HG02973 (cell line): ENCODE measurements at regions not wholly inside any gene's neighbourhood (a gene's known extent, or its start where the extent isn't known, plus 50 kb on each side); places are given as distances from the start of the nearest gene placed in this dataset.

Experiments
- ATAC-seq: cut with Tn5 transposase; IDR thresholded peaks from one replicate; pipeline ENCODE4 v1.9.1; 2021; ENCODE audit warnings: moderate library complexity; ENCODE audit not compliant: unreplicated experiment

DNA sequence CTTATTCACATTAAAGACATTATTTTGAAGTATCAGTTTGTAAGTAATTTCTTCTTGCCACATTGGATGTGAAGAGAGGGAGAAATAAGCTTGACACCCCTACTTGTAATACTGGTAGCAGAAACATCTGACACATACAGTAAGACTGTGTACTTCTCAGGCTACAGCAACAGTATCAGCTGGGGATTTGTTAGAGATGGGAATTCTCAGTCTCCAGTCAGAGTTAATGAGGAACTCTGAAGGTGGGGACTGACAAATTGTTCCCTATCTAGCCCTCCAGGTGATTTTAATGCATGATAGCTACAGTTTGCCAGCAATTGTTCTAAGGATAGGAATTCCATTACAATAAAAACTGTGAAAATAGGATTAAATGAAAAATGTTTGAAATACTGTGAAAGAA is 524.8 kb downstream of the PRR16 start:
- ATAC-seq = no peak

DNA sequence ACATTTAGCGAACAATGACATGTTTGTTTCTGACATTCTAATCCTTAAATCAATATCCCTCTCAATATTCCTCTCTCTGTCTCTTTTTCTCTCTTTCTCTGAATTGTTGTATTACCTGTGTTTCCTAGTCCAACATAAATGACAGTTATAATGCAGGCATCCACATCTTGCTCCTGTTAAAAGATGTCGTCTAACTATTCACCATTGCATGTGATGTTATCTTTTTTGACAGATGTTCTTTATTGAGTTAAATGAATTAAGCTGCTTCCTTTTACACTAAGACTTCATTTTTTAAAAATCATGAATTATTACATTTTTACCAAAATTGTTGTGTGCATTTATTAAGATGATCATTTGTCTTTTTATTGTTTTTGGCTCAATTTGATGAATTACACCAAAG is 527.5 kb downstream of the PRR16 start:
- no peak for ATAC-seq

DNA sequence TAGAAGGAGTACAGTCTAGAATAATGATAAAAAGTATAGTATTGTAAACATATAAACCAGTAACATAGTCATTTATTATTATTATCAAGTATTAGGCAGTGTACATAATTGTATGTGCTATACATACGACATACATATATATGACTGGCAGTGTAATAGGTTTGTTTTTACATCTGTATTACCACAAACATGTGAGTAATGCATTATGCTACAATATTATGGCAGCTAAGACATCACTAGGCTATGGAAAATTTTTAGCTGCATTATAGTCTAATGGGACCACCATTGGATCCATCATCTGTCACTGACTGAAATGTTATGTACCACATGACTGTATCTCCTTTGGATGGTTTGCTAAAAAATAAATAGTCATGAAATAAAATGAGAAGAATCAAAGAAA is 530.0 kb downstream of the PRR16 start:
- ATAC-seq = no peak

DNA sequence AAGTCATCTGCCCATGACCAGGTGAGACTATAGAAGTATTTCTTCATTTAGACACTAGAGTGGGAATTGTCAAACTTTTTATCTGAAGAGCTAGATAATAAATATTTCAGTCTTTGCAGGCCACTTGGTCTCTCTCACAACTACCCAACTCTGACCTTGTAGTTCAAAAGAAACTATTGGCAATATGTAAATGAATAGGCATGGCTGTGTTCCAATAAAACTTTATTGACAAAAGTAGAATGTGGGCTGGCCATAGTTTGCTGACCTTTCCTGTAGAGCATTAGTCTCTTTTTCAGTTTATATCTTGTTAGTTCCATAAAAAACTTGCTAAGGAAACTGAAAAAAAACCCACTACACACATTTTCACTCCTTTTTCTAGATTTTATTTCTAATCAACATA is 535.5 kb downstream of the PRR16 start:
- no peak for ATAC-seq

DNA sequence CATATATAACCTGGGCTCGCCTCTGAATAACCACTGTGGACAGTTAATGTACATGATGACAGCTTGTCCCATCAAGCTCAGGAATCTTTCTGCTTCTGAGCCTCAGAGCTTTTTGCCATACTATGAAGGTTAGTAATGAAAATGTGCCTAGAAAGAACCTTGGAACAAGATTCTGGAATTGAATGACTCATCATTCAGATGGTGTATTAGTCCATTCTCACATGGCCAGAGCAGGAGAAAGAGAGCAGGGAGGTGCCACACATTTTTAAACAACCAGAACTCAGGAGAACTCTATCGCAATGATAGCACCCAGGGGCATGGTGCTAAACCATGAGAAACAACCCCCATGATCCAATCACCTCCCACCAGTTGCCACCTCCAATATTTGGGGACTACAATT is 542.1 kb downstream of the PRR16 start:
- ATAC-seq = no peak

DNA sequence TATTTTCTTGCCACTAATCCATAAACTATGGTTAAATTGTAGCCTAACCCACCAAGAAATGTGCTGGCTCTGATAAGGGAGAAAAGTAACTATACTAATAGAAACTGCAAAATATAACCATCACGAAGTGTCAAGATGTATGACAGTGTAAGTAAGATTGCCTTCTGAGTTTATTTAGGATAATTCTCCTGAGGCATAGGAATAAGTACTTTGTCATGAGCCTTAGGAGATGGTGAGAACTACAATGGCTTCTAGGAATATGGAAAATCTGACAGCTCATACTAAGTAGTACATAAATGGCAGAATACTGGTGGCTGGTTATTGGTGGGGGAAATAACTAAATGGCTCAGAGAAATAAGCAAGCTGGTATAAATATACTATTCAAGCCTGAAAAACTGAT is 543.9 kb downstream of the PRR16 start:
- ATAC-seq = no peak

DNA sequence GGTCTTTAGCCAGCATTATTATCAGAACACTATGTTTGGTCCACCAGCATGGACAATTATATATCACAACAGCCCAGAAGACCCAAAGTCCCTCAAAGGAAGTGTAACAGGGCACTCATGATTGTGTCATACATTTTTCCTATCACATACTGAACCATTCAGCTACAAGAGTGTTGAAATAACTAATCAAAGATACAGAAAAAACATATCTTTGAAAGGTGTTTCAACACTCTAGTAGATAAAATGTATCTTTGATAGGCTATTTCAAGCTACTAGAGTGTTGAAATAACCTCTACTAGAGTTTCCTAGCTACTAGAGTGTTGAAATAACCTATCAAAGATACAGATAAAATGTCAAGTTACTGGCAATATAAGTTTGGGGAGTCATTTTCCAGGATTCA is 545.0 kb downstream of the PRR16 start:
- no peak for ATAC-seq

DNA sequence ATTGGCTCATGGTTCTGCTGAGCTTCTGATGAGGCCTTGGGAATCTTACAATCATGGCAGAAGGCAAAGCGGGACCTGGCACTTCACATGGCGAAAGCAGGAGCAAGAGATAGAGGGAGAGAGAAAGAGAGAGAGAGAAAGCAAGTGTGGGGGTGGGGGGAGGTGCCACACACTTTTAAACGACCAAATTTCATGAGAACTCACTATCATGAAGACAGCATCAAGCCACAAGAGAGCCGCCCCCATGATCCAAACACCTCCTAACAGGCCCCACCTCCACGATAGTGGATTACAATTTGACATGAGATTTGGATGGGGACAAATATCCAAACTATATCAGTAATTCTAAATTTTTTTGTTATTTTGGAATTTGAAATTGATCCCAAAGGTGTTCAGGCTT is 553.9 kb downstream of the PRR16 start:
- ATAC-seq = no peak

DNA sequence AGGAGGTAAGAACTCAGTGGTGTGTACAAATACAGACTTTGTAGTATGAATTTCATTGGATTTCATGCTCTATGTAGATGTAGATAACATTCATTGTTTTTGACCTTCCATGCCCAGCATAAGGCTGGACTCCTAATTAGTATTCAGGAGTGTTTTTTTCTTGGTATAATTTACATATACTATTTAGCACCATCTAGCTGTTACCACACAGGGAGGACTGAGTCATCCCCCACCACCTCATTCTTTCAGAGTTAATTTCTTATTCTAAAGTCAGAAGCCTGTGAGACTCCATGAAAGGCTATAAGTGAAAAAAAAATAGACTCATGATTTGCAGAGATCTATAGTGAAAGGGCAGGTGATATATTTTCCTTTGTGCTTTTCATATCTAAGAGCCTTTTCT is 555.0 kb downstream of the PRR16 start:
- no peak for ATAC-seq

DNA sequence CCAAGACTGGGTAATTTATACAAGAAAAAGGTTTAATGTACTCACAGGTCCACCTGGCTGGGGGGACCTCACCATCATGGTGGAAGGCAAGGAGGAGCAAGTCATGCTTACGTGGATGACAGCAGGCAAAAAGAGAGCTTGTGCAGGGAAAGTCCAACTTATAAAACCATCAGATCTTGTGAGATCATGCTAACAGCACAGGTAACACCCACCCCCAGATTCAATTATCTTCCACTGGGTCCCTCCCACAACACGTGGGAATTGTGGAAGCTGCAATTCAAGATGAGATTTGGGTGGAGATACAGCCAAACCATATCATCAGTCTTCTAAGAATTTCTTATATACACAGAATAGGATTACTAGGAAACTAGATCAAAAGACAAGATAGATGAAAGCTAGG is 555.6 kb downstream of the PRR16 start:
- no peak for ATAC-seq

DNA sequence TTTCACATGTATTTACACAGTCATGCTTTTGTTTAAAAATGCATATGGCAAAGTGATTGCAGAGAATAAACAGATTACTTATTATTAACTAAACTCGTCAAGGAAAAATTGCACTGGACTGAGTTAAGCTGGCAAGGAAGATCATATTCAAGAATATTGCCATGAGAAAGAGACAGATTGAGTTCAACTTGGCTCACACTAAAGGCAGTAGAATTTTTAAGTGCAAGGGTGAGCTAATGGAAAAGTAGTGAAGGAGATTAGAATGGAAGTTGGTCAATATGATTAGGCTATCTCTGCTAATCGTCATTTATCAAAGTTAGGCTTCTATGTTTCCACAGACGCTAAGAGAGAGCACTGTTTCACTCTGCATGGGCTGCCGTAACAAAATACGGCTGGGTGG is 557.6 kb downstream of the PRR16 start:
- ATAC-seq = no peak

DNA sequence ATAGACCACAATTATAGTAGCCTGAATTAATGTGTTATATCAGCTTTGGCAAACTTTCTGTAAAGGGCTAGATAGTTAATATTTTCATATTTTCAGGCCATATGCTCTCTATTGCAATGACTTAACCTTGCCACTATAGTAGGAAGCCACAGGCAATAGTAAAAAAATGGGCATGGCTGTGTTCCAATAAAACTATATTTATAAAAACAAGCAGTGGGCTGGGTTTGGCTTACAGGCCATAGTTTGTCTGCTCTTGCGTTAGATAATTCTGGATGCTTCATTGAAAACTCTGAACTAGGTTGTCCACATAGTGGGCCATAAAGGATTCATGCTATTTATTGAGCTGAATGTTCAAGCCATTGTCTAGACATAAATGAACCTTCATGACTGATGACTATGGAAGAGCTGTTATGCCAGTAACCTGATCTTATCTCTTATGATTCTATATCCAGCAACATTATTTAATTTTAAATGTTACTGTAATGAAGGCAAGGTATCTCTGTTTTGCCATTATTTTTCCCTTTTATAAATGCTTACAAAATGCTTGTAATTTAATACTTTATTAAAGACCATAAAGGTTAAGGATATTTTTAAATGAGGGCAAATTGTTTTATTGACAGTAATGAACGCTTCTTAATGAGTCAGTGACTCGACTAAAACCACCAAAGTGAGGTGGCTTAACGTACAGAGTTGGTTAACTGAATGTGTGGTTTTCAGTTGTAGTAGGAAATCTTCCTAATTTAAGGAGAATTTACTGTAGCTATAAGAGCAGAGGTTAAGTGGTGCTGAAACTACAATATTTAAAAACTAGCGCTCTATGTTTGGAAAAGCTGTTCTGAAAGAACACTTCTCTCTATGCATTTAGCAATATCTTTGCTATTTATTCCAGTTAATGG is 560.6 kb downstream of the PRR16 start:
- no peak for ATAC-seq

DNA sequence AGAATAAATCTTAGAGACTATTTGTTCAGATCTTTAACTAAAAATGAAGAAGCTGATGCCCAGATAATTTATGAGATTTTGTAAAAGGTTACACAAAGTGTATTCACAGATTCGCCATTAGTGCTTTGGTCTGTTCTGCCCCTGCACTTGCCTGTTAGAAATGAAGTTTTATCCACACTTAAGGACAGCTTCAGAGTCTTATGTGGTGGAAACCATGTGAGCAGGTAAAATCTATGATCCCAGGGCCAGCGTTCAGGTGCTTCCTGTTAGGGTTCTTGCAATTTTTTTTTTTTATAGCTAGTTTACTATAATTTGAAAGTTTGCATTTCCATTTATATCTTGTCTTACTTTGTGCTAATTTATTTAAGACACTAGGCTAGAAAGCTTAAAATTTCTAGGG is 561.6 kb downstream of the PRR16 start:
- no peak for ATAC-seq

DNA sequence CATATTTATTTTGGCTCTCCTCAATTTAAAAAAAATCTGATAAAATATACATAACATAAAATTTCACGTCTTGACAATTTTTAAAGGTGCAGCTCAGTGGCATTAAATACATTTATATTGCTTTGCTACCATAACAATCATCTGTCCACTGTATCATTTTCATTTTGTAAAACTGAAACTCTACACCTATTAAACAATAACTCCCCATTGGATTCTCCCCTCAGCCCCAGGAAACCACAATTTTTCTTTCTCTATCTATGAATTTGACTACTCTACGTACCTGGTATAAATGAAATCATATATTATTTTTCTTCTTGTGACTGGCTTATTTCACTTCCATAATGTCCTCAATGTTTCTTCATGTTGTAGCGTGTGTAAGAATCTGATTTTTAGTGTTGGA is 563.5 kb downstream of the PRR16 start:
- no peak for ATAC-seq

DNA sequence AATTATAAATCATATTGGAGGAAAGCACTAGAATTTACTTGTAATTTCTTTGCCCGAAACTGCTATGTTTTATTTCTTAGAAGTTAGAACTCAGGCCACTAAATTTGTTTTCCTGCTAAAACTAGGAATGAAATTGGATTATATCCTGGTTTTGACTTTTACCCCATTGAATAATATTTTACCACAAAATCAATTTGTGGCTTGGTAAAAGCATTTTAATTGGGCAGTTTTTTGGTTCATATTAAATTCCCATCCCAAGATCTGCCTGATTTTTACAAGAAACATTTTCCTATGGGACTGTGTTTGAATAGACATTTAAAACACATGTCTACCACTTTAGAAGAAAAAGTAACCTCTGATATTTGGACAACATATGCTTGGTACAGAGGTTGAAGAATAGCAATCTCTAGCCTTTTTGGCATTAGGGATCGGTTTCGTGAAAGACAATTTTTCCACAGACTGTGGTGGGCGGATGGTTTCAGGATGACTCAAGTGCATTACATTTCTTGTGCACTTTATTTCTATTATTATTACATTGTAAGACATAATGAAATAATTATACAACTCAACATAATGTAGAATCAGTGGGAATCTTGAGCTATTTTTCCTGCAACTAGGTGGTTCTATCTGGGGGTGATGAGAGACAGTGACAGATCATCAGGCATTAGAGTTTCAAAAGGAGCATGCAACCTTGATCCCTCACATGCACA is 565.6 kb downstream of the PRR16 start:
- no peak for ATAC-seq

DNA sequence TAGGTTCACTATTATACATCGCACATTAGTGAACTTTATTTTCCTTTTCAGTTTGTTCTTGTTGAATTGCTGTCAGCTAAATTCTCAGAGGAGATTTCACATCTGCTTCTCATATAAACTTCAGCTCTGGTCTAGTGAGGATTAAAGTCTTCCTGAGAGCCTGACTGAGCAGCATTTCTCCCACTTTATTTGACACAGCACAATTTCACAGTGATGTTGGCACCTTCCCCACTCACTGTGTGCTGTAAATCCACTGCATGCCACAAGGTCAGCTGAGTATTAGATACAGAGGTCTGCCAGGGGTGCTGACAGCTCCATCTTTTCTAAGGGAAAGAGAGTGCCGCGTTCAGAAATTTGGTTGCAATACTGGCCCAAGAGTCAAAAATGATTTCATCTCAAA is 567.4 kb downstream of the PRR16 start:
- ATAC-seq = no peak

DNA sequence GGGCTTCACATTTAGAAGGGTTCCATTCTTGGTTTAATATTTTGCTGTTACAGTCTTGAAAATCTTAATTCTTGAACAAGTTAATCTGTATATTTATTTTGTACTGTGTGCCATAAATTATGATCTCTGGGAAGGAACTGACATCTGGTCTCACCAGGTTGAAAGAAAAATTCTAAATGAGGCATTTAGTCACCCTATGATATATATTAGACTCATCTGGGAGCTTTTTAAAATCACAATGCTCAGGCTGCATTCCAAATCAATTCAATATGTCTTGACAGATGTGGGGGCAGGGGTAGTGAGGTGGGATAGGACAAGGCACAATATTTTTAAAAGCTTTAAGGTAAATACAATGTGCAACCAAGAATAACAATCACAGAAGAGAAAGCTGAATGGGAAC is 569.2 kb downstream of the PRR16 start:
- ATAC-seq = no peak

DNA sequence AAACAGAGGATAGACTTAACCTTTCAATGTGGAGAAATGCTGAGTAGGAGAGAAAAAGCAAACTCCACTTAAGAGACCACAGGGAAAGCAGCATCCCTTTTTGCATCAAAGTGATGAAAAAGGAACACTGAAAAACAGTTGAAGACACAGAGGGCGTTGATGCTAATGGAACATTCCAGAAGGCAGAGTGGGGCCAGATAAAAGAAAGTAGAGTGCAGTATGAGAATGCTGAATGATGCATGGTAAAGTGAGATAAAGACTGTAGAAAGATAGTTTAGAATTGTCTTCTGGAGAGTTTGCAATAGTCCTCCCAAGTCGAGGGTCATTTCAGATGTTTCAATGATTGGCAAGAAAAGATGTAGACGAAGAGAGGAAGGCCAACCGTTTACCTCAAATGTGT is 574.3 kb downstream of the PRR16 start:
- no peak for ATAC-seq

DNA sequence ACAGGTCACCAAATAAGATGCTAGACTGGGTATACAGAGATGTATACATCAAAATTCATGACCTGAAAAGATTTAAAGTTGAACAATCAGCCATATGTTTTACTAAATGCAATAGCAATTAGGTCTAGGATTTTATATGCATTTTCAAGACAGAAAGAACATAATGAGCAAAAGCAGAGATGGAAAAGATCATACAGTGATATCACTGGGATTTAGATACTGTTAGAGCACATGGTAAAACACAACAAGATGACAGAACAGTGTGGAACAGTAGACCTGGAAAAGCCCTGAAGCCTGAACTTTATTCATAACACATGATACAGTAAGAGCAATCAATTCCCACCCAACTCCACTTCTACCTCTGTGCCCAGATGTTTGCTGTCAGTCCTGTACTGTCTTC is 585.9 kb downstream of the PRR16 start:
- no peak for ATAC-seq

DNA sequence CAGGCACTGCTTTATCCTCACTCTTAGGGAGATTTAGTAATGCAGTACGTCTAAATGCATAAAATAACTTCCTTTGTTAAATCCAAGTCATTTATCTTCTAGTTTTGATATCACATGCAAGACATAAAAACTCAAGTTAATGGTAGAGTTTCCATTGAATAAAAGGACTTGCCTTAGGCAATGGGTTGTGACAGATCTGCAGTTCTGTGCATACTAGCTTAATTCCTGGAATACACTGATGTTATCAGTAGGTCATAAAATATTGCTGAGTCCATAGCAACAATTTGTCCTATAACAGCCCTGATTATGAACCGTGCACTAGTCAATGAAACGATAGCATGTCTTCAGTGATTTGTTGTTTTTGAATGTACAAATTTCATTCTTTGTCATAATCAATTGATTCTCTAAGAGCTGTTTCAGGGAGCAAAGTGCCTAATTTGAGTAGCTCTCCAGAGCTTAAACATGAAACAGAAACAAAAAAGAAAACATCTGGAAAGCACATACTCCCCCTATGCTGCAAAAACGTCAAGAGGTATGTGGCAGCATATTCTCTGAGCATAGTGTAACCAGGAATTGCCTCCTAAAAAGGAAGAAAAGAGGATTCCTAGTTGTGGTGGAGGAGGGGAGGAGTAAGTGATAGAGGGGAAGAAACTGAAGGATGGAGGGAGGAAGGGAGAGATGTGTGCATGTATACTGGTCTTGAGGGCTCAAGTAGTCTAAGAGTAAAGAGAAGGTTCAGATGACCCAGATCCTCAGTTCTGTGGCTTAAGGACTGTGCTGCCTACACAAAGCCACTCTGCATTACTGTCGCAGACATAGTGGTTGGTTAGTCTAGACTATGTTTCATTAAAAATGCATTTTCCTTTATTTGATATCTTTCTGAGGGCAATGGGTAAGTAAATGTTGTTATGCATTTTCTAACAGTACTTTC is 589.2 kb downstream of the PRR16 start:
- ATAC-seq = no peak

DNA sequence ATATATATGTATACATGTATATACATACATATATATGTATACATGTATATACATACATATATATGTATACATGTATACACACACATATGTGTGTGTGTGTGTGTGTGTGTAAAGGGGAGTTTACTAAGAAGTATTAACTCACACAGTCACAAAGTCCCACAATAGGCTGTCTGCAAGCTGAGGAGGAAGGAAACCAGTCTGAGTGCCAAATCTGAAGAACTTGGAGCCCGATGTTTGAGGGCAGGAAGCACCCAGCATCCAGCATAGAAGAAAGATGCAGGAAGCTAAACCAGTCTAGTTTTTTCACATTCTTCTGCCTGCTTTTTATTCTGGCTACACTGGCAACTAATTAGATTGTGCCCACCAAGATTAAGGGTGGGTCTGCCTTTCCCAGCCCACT is 591.5 kb downstream of the PRR16 start:
- ATAC-seq = no peak
